ENCODE measurements at regions not wholly inside any gene's neighbourhood (a gene's known extent, or its start where the extent isn't known, plus 50 kb on each side); places are given as distances from the start of the nearest gene placed in this dataset.
"Not testable (repeated sequence)": the region's sequence is repeated elsewhere in the genome, so short reads cannot be mapped to it uniquely, and the experiment has no call there.

- no peak for DNase-seq (ENCODE audit: low read depth)
Measured at GRCh38 chr12:88945051-88945732, 364.9 kb upstream of the KITLG start.

DNA sequence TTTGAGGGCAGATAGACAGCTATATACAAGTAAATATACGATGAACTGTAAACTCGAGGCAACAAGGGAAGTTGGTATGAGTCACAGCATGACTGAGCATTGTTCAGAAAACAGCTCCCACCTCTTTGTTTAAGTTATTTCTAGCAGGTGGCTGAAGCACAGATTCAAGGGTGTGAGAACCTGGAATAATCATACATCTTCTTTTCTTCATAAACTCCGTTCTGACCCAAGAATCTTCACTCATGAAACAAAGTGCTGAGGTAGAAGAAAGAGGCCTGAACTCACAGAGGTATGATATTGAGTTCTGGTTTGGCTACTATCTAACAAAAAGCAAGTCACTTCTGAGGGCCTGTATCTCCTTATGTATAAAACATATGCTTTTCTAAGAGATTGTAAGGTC is 364.1 kb upstream of the KITLG start:
- DNase-seq (ENCODE audit: low read depth): no peak

GRCh38 chr12:88940854-88941253 is 360.6 kb upstream of the KITLG start:
- DNase-seq (ENCODE audit: low read depth): no peak

DNA sequence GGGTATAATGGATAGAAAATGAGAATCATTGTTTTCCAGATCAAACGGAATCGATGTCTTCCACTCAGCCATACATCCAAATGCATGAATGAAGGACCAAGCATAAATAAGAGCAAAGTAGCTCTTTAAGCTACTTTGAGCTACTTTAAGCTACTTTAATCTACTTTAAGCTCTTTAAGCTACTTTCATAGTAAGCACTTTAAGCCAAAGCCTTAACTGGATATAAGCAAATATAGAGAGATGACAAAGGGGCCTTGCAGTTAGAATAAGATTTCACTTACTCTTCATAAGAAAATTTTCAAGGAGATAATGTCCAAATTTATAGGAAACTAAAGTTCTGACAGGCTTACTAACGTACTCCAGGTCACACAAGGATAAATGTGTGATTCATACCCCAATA is 355.6 kb upstream of the KITLG start:
- no peak for DNase-seq (ENCODE audit: low read depth)

DNA sequence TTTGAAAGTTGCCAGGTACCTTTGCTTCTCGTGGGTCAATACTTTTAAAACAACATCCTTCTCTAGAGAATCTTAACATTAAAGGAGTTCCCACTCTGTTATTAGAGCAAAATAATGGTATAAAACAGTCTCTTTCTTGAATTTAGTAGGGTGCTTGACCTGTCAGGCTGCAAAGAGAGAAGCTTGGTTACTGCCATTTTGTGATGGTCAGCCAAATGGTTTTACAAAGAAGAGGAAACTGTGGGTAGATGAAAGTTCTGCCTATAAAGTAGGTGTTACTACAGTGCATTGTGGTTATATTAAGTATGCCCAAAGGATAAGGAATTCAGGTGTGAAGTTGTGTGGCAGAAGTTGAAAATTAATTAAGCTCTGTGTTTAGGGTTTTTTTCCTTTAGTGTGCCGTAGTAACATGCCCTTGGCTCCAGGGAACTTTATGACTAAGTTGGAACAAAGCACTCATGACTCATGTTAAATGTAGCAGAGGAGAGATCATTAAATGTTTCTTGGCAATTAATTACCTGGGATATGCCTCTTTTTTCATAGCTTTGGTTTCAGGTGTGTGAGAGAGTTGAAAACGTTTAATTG is 354.0 kb upstream of the KITLG start:
- DNase-seq (ENCODE audit: low read depth): no peak

- no peak for DNase-seq (ENCODE audit: low read depth)
Measured at GRCh38 chr12:88932457-88932856, 352.2 kb upstream of the KITLG start.

GRCh38 chr12:88931598-88931997 is 351.3 kb upstream of the KITLG start:
- DNase-seq (ENCODE audit: low read depth): no peak

DNA sequence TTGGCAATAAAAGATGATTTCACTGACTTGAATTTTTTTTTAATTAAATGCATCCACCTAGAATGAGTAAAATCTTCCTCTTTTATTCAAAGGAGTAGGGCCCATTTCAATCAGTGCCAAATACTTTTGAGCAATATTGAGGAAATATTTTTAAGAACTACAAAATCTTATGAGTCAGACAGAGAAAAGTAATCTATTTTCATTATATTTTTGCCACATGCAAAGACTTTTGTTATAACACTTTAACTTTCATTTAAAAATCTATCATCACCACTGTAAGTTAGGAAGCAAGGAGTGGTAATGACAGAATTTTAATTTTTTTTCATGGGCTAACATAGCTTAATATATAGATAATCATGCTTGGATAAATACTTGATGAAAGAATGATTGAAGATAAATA is 345.2 kb upstream of the KITLG start:
- no peak for DNase-seq (ENCODE audit: low read depth)

DNA sequence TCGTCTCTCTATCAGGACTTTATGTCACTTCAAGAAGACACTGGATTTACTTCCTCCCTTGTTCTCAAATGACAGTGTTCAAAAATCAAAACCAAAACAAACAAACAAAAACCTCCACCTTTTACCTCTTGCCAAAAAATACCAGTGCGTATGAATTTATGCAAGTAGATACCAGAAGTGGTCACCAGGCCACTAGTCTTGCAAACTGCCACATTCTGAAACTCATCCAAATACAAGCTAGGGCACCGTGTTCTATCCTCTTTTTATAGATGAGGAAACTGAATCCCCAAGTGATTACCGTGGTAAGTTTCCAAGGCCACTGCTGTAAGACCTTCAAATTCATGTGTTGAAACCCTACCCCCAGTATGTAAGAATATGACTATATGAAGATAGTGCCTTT is 343.9 kb upstream of the KITLG start:
- DNase-seq (ENCODE audit: low read depth): no peak

GRCh38 chr12:88923631-88924030 is 343.4 kb upstream of the KITLG start:
- DNase-seq (ENCODE audit: low read depth): no peak

- no peak for DNase-seq (ENCODE audit: low read depth)
Measured at GRCh38 chr12:88922816-88923215, 342.5 kb upstream of the KITLG start.

DNA sequence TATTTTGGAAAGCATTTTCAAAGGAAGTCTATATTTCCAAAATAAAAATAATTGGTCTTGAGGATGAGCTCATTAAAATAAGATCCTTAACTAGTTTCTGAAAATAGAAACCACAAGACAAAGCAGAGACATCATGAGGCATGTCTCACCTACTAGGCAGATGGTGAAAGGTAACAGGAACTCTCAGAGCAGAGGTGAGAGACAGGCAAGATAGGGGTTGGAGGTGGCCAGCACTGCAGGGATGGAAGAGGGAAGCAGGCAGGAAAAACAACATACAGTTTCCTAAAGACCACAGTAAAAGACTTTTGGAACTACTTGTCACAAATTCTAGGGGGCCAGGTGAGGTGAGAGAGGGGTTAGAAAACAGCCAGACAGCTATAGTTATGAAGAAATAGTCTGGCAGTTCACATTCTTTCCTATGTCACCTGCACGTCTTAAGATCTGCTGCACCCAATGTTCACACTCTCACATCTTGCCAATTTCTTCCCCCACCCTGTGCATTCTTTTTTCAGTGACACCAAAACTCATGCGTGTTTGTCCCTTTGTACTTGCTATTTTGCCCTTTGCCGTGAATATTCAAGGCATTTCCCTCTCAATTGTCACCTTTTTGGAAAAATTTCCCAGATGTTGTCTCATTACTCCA is 341.7 kb upstream of the KITLG start:
- no peak for DNase-seq (ENCODE audit: low read depth)

GRCh38 chr12:88921434-88921833 is 341.2 kb upstream of the KITLG start:
- no peak for DNase-seq (ENCODE audit: low read depth)

GRCh38 chr12:88918161-88918560 is 337.9 kb upstream of the KITLG start:
- DNase-seq (ENCODE audit: low read depth): no peak

DNA sequence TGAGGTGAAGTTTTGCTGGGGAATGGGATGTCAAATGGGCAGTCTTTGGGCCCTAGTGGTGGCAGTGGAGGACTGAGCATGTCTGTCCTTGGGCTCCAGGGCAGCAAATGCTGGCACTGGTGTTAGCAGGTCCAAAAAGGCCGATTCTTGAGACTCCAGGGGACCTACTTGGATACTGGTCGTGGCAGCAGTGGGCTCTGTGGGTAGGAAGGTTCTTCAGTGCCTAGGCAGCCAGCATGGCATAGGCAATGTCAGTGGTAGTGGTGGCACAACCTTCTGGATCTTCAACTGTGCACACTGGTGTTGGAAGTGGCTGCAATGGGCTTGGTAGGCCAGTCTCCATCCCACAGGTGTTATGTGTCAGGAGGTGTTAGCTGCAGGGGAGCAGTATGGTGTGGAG is 334.7 kb upstream of the KITLG start:
- no peak for DNase-seq (ENCODE audit: low read depth)

DNA sequence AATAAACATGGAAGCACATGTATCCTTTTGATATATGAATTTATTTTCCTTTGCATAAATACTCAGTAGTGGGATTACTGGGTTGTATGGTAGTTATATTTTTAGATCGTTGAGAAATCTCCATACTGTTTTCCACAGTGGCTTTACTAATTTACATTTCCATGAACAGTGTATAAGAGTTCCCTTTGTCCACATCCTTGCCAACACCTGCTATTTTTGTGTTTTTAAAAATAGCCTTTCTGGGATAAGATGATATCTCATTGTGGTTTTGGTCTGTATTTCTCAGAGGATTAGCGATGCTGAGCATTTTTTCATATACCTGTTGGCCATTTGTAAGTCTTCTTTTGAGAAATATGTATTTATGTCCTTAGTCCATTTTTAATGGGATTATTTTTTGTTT is 329.2 kb upstream of the KITLG start:
- no peak for DNase-seq (ENCODE audit: low read depth)

DNA sequence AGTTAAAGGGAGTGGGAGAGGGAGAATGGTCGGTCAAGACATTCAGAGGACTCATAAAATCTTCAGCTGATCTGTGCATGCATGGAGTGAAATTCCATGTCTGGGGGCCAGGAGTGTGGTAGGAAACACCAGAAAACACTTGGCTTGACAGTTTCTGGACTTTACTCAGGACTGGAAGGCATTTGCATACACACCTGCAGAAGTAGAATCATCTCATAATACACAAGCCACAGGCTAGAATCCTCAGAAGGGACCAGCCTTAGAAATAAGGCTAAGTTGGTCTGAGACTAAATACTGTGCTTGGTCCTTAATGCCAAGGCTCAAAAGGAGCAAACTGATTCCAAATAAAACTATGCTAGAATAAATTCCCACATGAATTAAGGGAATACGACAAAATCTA is 328.1 kb upstream of the KITLG start:
- DNase-seq (ENCODE audit: low read depth): no peak

- DNase-seq (ENCODE audit: low read depth): no peak
Measured at GRCh38 chr12:88904705-88905104, 324.4 kb upstream of the KITLG start.

GRCh38 chr12:88903333-88903732 is 323.1 kb upstream of the KITLG start:
- no peak for DNase-seq (ENCODE audit: low read depth)

DNA sequence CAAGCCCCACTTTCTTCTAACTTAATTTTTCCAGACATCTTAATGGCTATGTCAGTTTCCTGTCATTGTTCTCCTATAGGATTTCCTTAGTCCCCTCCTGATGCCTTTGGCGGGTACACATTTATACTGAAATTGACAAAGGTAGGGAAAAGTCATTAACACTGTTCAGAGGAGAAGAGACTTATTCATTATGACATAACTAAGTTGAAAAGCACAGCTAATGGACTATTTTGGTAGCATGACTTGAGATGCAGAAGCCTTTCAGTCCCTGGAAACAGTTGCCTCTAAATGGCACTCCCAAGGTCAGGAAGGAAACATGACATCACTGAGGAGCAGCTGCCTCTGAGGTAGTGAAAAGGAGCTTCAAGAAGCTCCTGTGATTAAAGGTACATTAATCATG is 317.5 kb upstream of the KITLG start:
- DNase-seq (ENCODE audit: low read depth): no peak

DNA sequence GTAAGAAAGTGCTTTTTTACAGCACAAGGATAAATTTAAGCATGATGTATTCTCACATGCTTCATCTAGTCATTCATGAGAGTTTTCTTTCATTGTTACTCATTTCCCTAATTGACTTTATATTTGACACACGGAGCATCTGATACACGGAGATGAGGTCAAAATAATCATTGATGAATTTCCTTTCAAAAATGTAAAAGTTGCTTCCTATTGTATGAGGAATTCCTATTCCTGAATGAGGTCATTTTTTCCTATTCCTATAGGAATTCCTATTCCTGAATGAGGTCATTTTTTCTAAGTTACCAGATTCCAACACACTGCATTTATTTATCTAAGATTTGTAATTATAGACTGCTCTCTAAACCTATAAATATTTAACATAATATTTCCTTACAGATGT is 316.7 kb upstream of the KITLG start:
- DNase-seq (ENCODE audit: low read depth): no peak

- no peak for DNase-seq (ENCODE audit: low read depth)
Measured at GRCh38 chr12:88895634-88896033, 315.4 kb upstream of the KITLG start.

- DNase-seq (ENCODE audit: low read depth): no peak
Measured at GRCh38 chr12:88893801-88894200, 313.5 kb upstream of the KITLG start.

GRCh38 chr12:88891434-88891833 is 311.2 kb upstream of the KITLG start:
- DNase-seq (ENCODE audit: low read depth): not testable (repeated sequence)

All from stimulated activated CD4-positive, alpha-beta T cell treated with anti-CD3 and anti-CD28 coated beads, Interleukin-2, amount 100 ng/mL, for 4 hours (primary cell).